SK-N-MC (cell line): ENCODE measurements at regions not wholly inside any gene's neighbourhood (a gene's known extent, or its start where the extent isn't known, plus 50 kb on each side); places are given as distances from the start of the nearest gene placed in this dataset.

Experiments
- EZH2 ChIP-seq: fragments of 200-600 bp; sonication (generic); IDR thresholded peaks from one replicate; pipeline ENCODE4 v1.6.1; 2017; ENCODE audit warnings: antibody characterized with exemption
- FOXP2 ChIP-seq: optimal IDR thresholded peaks from 2 replicates; pipeline ENCODE3; 2011; ENCODE audit warnings: mild to moderate bottlenecking, moderate library complexity; ENCODE audit not compliant: insufficient read depth; ENCODE audit errors: extremely low read length, control extremely low read depth
- POLR2AphosphoS5 ChIP-seq: IDR thresholded peaks from 2 replicates; pipeline ENCODE4 v1.6.1; 2012; ENCODE audit warnings: mild to moderate bottlenecking, low read depth, low read length, borderline replicate concordance

DNA sequence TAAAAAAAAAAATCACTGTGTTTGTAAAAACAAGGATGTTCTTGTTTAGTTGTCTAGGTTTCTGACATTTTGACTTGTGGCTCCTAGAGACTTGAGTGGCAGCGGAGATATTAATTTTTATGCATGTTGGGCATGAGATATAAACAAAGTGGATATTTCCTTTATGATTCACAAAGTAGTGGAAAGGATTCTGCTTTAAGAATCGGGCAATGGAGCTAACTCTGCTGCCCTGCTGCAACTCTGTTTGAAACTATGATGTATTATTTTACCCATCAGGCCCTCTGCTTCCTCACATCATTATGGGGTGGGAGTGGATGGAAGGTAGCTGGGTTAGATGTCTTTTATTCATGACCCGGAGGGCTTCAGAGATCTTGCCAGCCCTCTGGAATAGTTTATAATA, 94.1 kb upstream of the CD180 start:
- TF ChIP-seq POLR2AphosphoS5 (no peak), FOXP2 (no peak), EZH2 (no peak)
